HepG2 (cell line): ENCODE measurements at regions not wholly inside any gene's neighbourhood (a gene's known extent, or its start where the extent isn't known, plus 50 kb on each side); places are given as distances from the start of the nearest gene placed in this dataset.

Source experiments
- ATAC-seq: fragments of 200-7000 bp; cut with Tn5 transposase; 3 replicates; pipeline ENCODE4 v1.9.1; 2020; ENCODE audit warnings: mild to moderate bottlenecking, moderate library complexity
- BruUV-seq: library from RNA; stranded (reverse); fragments of 400-500 nt; replicated peaks from 2 replicates; lab custom pipeline; 2021; lab: Mats Ljungman, UMichigan
- CTCF ChIA-PET: fragments of 300-600 bp; formaldehyde crosslinking; extraction: SDS; loops from one replicate; lab custom pipeline; 2021; ENCODE audit warnings: low total read pairs, inconsistent platforms, low intra/inter-chr PET ratio; lab: Yijun Ruan, JAX
- POLR2A ChIA-PET: fragments of 350-600 bp; sonication (Branson Sonifier 250); formaldehyde crosslinking; loops from one replicate; lab custom pipeline; 2020; ENCODE audit warnings: antibody characterized with exemption, inconsistent platforms; lab: Yijun Ruan, JAX
- DNase-seq: peaks from one replicate; pipeline ENCODE4 v3.0.0-alpha.2; 2015; ENCODE audit warnings: low spot score
- FAIRE-seq: peaks from 3 replicates; lab custom pipeline; 2011; peaks lifted over from hg19 to GRCh38; lab: Jason Lieb, UNC
- H2AFZ ChIP-seq: one replicate; pipeline ENCODE4 v1.6.1; 2011; ENCODE audit warnings: low read length, inconsistent platforms
- H3K27ac ChIP-seq: fragments of 300-600 bp; 3 replicates; pipeline ENCODE4 v1.8.0; 2011; ENCODE audit warnings: mixed run types, mild to moderate bottlenecking, mixed read lengths, low read length, inconsistent platforms; ENCODE audit not compliant: insufficient read depth; ENCODE audit errors: extremely low read length
- H3K27me3 ChIP-seq, 2 experiments: fragments of 200-600 bp in 1 of 2; 2 replicates in 1 of 2; 3 replicates in 1 of 2; pipeline versions ENCODE4 v1.6.0 to v1.8.0; 2011; ENCODE audit warnings: low read length in 2 of 2, mild to moderate bottlenecking in 2 of 2, moderate library complexity in 2 of 2, inconsistent platforms in 1 of 2; ENCODE audit not compliant: insufficient read depth in 2 of 2, control insufficient read depth in 1 of 2
- H3K36me3 ChIP-seq, 2 experiments: fragments of 200-600 bp in 1 of 2; replicated peaks in 1 of 2; 2 replicates in 1 of 2; 3 replicates in 1 of 2; pipeline versions ENCODE4 v1.5.1 to v1.8.0; 2011; ENCODE audit warnings: low read length in 2 of 2, inconsistent platforms in 1 of 2; ENCODE audit not compliant: insufficient read depth in 2 of 2, control insufficient read depth in 1 of 2
- H3K4me1 ChIP-seq: 2 replicates; pipeline ENCODE4 v1.5.1; 2012; ENCODE audit warnings: low read length, inconsistent platforms; ENCODE audit not compliant: insufficient read depth
- H3K4me2 ChIP-seq: 2 replicates; pipeline ENCODE4 v1.6.0; 2011; ENCODE audit warnings: low read depth, low read length, inconsistent platforms
- H3K4me3 ChIP-seq, 3 experiments: fragments of 200-600 bp in 1 of 3; sonication (generic), shearing (Covaris generic) in 1 of 3; replicated peaks in 1 of 3; 2 replicates each; pipeline ENCODE4 v1.5.1; 2011 to 2016; ENCODE audit warnings: low read length in 3 of 3, inconsistent platforms in 2 of 3, low read depth in 2 of 3, mild to moderate bottlenecking in 2 of 3, control low read depth in 1 of 3, mixed read lengths in 1 of 3; ENCODE audit not compliant: insufficient read depth in 1 of 3
- H3K79me2 ChIP-seq: one replicate; pipeline ENCODE4 v1.6.1; 2011; ENCODE audit warnings: low read length, inconsistent platforms; ENCODE audit not compliant: insufficient read depth
- H3K9ac ChIP-seq: 2 replicates; pipeline ENCODE4 v1.6.0; 2011; ENCODE audit warnings: mild to moderate bottlenecking, low read depth, low read length, inconsistent platforms; ENCODE audit not compliant: insufficient read depth
- H3K9me3 ChIP-seq: 2 replicates; pipeline ENCODE4 v1.5.1; 2012; ENCODE audit warnings: mild to moderate bottlenecking, low read length
- H4K20me1 ChIP-seq: 2 replicates; pipeline ENCODE4 v1.6.0; 2011; ENCODE audit warnings: inconsistent platforms, mild to moderate bottlenecking, low read length, moderate library complexity; ENCODE audit not compliant: insufficient read depth
- BRCA1 ChIP-seq: sonication (generic); formaldehyde crosslinking; IDR thresholded peaks from 2 replicates; pipeline ENCODE4 v1.4.0; 2020; ENCODE audit warnings: missing genetic modification reagents
- CEBPB ChIP-seq: IDR thresholded peaks from 2 replicates; pipeline ENCODE4 v1.6.1; 2011; ENCODE audit warnings: low read depth, low read length, improper control_type of control experiment, borderline replicate concordance
- MLXIP ChIP-seq: sonication (generic); formaldehyde crosslinking; IDR thresholded peaks from 2 replicates; pipeline ENCODE4 v1.9.0; 2021; ENCODE audit warnings: missing genetic modification reagents, borderline replicate concordance
- PLRG1 ChIP-seq: fragments of 450-650 bp; conservative IDR thresholded peaks from 2 replicates; pipeline ENCODE4 v1.6.1; 2016
- POLR2G ChIP-seq: fragments of 200-400 bp; formaldehyde crosslinking; IDR thresholded peaks from 2 replicates; pipeline ENCODE4 v1.6.1; 2018; ENCODE audit warnings: mild to moderate bottlenecking, low read depth, low read length, moderate library complexity
- SRY ChIP-seq: sonication (generic); formaldehyde crosslinking; IDR thresholded peaks from 2 replicates; pipeline ENCODE4 v1.8.0; 2022; ENCODE audit warnings: mild to moderate bottlenecking, missing genetic modification reagents
- ZMAT5 ChIP-seq: sonication (generic); formaldehyde crosslinking; IDR thresholded peaks from 2 replicates; pipeline ENCODE4 v1.5.0; 2020; ENCODE audit warnings: mild to moderate bottlenecking, low read depth, missing genetic modification reagents, borderline replicate concordance
- ZNF589 ChIP-seq: sonication (generic); formaldehyde crosslinking; conservative IDR thresholded peaks from 2 replicates; pipeline ENCODE4 v1.8.0; 2022; ENCODE audit warnings: mild to moderate bottlenecking, moderate library complexity, missing genetic modification reagents
- ZNF652 ChIP-seq: IDR thresholded peaks from 2 replicates; pipeline ENCODE4 v1.6.1; 2016; ENCODE audit warnings: low read depth, borderline replicate concordance
- ZNF784 ChIP-seq: sonication (generic); formaldehyde crosslinking; IDR thresholded peaks from 2 replicates; pipeline ENCODE4 v1.5.1; 2020; ENCODE audit warnings: missing genetic modification reagents, mild to moderate bottlenecking, borderline replicate concordance
- ZNF816 ChIP-seq: sonication (generic); formaldehyde crosslinking; IDR thresholded peaks from 2 replicates; pipeline ENCODE4 v1.8.0; 2022; ENCODE audit warnings: missing genetic modification reagents, mild to moderate bottlenecking, borderline replicate concordance
- WGBS: methylation state at CpG from one replicate; pipeline ENCODE4 v1.1.6; 2017; ENCODE audit warnings: low lambda C conversion rate; 5-methylcytosine and 5-hydroxymethylcytosine counted together
- in situ Hi-C: cut with HindIII; loops from 2 replicates; pipeline ENCODE4 v1.10.0; 2017; ENCODE audit warnings: low pct_unique_long_range_greater_than_20kb; ENCODE audit not compliant: extremely low pct_ligation_motif_present
- intact Hi-C: fragments of 100-400 bp; cut with micrococcal nuclease; formaldehyde crosslinking; loops from one replicate; pipeline ENCODE4 v1.10.0; 2022; ENCODE audit not compliant: unreplicated experiment

- no peak overlapping the region for H3K4me3 ChIP-seq
- no peaks in the 10 kb centered on the region for H3K36me3 ChIP-seq
- no peaks in the 10 kb centered on the region for H3K9me3 ChIP-seq
- FAIRE-seq (no peak), DNase-seq (no peak), ATAC-seq (no peak)
- intact Hi-C loops, result no loop called here
- H3K79me2 ChIP-seq, result no peaks in the 10 kb centered on the region
- H2AFZ ChIP-seq, result no peak overlapping the region
- TF ChIP-seq ZNF589, result no peak
- TF ChIP-seq SRY (CRISPR knock-in tag), result no peak
- TF ChIP-seq CEBPB, result peak; percentile 87
- TF ChIP-seq ZMAT5 (CRISPR knock-in tag), result no peak
- TF ChIP-seq POLR2G, result no peak
- no peak for TF ChIP-seq PLRG1
- no peak for TF ChIP-seq ZNF652
- POLR2A ChIA-PET, result no interaction called here
- H4K20me1 ChIP-seq, result no peaks in the 10 kb centered on the region
- in situ Hi-C loops, result no loop called here
- no peak overlapping the region for H3K27ac ChIP-seq
- no TSS peak for BruUV-seq
- H3K9ac ChIP-seq, result no peak overlapping the region
- no peaks in the 10 kb centered on the region for H3K4me1 ChIP-seq
- H3K27me3 ChIP-seq, result no peaks in the 10 kb centered on the region; a peak in 1 of 5 replicates
- CTCF ChIA-PET, result no interaction called here
- H3K4me2 ChIP-seq, result no peak overlapping the region
- WGBS, result 20% methylated on average over 5 of the region's 5 CpGs
Observed at GRCh38 chr6:45775026-45775697, 240.5 kb downstream of the CLIC5 start.

GRCh38 chr6:45773906-45774305, 241.8 kb downstream of the CLIC5 start:
- CTCF ChIA-PET, result no interaction called here
- no peaks in the 10 kb centered on the region for H3K9me3 ChIP-seq
- POLR2A ChIA-PET, result no interaction called here
- WGBS, result 28% methylated on average over 3 of the region's 3 CpGs
- FAIRE-seq (no peak), ATAC-seq (no peak), DNase-seq (no peak)
- no peaks in the 10 kb centered on the region for H3K79me2 ChIP-seq
- no peaks in the 10 kb centered on the region for H3K4me1 ChIP-seq
- no peak overlapping the region for H3K27ac ChIP-seq
- no TSS peak for BruUV-seq
- in situ Hi-C loops, result no loop called here
- H3K4me2 ChIP-seq, result no peak overlapping the region
- H2AFZ ChIP-seq, result no peak overlapping the region
- no peaks in the 10 kb centered on the region; a peak in 1 of 5 replicates for H3K27me3 ChIP-seq
- no peak overlapping the region for H3K4me3 ChIP-seq
- H3K36me3 ChIP-seq, result no peaks in the 10 kb centered on the region
- H3K9ac ChIP-seq, result no peak overlapping the region
- no peak for TF ChIP-seq ZNF816
- no peak for TF ChIP-seq ZNF784 (CRISPR knock-in tag)
- no peak for TF ChIP-seq BRCA1 (CRISPR knock-in tag)
- TF ChIP-seq MLXIP (CRISPR knock-in tag), result no peak
- TF ChIP-seq, all 625 proteins: peak for 0
- no peaks in the 10 kb centered on the region for H4K20me1 ChIP-seq
- intact Hi-C loops, result no loop called here
